Endothelial cell of umbilical vein (primary cell): ENCODE measurements at regions not wholly inside any gene's neighbourhood (a gene's known extent, or its start where the extent isn't known, plus 50 kb on each side); places are given as distances from the start of the nearest gene placed in this dataset.

Source experiments
- BruUV-seq: library from RNA; stranded (reverse); fragments of 400-500 nt; replicated peaks from 2 replicates; lab custom pipeline; 2021; lab: Mats Ljungman, UMichigan
- CTCF ChIA-PET: fragments of 300-600, 350-600 bp; sonication (Branson Sonifier 250); formaldehyde crosslinking; loops from one replicate; lab custom pipeline; 2021; ENCODE audit warnings: antibody characterized with exemption, inconsistent platforms; lab: Charles Lee
- POLR2A ChIA-PET: fragments of 300-600, 350-600 bp; sonication (Branson Sonifier 250); formaldehyde crosslinking; loops from one replicate; lab custom pipeline; 2021; ENCODE audit warnings: antibody characterized with exemption, inconsistent platforms; lab: Charles Lee
- DNase-seq: peaks from one replicate; pipeline ENCODE4 v3.0.0-alpha.2; 2011; ENCODE audit warnings: low read depth, low spot score
- FAIRE-seq: peaks from 2 replicates; lab custom pipeline; 2011; peaks lifted over from hg19 to GRCh38; lab: Jason Lieb, UNC
- H2AFZ ChIP-seq: 2 replicates; pipeline ENCODE4 v1.6.0; 2012; ENCODE audit warnings: low read depth, low read length, control low read depth, inconsistent platforms
- H3K27ac ChIP-seq: 2 replicates; pipeline ENCODE4 v1.5.1; 2011; ENCODE audit warnings: low read depth, mild to moderate bottlenecking, control low read depth, low read length, moderate library complexity; ENCODE audit not compliant: insufficient read depth
- H3K27me3 ChIP-seq, 2 experiments: 2 replicates each; pipeline versions ENCODE4 v1.6.0 to v1.6.1; 2011; ENCODE audit warnings: low read length in 2 of 2, mixed read lengths in 1 of 2; ENCODE audit not compliant: control insufficient read depth in 2 of 2, insufficient read depth in 2 of 2
- H3K36me3 ChIP-seq, 2 experiments: 2 replicates in 1 of 2; 3 replicates in 1 of 2; pipeline ENCODE4 v1.5.1; 2011; ENCODE audit warnings: low read length in 2 of 2, mild to moderate bottlenecking in 1 of 2, moderate library complexity in 1 of 2; ENCODE audit not compliant: control insufficient read depth in 2 of 2, insufficient read depth in 2 of 2; ENCODE audit errors: extremely low read depth in 1 of 2
- H3K4me1 ChIP-seq: 3 replicates; pipeline ENCODE4 v1.5.1; 2011; ENCODE audit warnings: mild to moderate bottlenecking, low read length; ENCODE audit not compliant: control insufficient read depth, insufficient read depth; ENCODE audit errors: extremely low read depth
- H3K4me2 ChIP-seq: 2 replicates; pipeline ENCODE4 v1.6.1; 2011; ENCODE audit warnings: low read length, control low read depth, mixed read lengths; ENCODE audit not compliant: insufficient read depth
- H3K4me3 ChIP-seq, 3 experiments: fragments of 200-600 bp in 1 of 3; sonication (generic), shearing (Covaris generic) in 1 of 3; replicated peaks in 1 of 3; 2 replicates each; pipeline ENCODE4 v1.5.1; 2011 to 2016; ENCODE audit warnings: control low read depth in 3 of 3, low read length in 3 of 3, mild to moderate bottlenecking in 2 of 3, inconsistent platforms in 1 of 3, low read depth in 1 of 3, moderate library complexity in 1 of 3; ENCODE audit not compliant: insufficient read depth in 1 of 3
- H3K79me2 ChIP-seq: 2 replicates; pipeline ENCODE4 v1.6.0; 2012; ENCODE audit warnings: low read length, inconsistent platforms; ENCODE audit not compliant: control insufficient read depth, insufficient read depth
- H3K9ac ChIP-seq: replicated peaks from 2 replicates; pipeline ENCODE3; 2011; ENCODE audit warnings: low read length, control low read depth; ENCODE audit not compliant: insufficient read depth; ENCODE audit errors: extremely low read depth
- H3K9me1 ChIP-seq: replicated peaks from 3 replicates; pipeline ENCODE4 v1.6.0; 2011; ENCODE audit warnings: mild to moderate bottlenecking, low read length; ENCODE audit not compliant: control insufficient read depth, insufficient read depth; ENCODE audit errors: extremely low read depth
- H3K9me3 ChIP-seq: replicated peaks from 2 replicates; pipeline ENCODE4 v1.5.1; 2012; ENCODE audit warnings: low read length, inconsistent platforms; ENCODE audit not compliant: control insufficient read depth, insufficient read depth
- H4K20me1 ChIP-seq: replicated peaks from 2 replicates; pipeline ENCODE3; 2011; ENCODE audit warnings: mild to moderate bottlenecking, low read length; ENCODE audit not compliant: control insufficient read depth, insufficient read depth; ENCODE audit errors: extremely low read depth
- CTCF ChIP-seq, 2 donors: IDR thresholded peaks; 1 replicate in 1 of 2; 2 replicates in 1 of 2; pipeline ENCODE4 v1.5.1; 2011; ENCODE audit warnings: low read length in 2 of 2, mild to moderate bottlenecking in 2 of 2, moderate library complexity in 2 of 2, control low read depth in 1 of 2, inconsistent platforms in 1 of 2, low read depth in 1 of 2; ENCODE audit not compliant: insufficient read depth in 1 of 2; ENCODE audit errors: extremely low read depth in 1 of 2
- FOS ChIP-seq: IDR thresholded peaks from 2 replicates; pipeline ENCODE4 v1.6.1; 2011; ENCODE audit warnings: mild to moderate bottlenecking, low read length, moderate library complexity, borderline replicate concordance; ENCODE audit not compliant: insufficient read depth
- MAX ChIP-seq: IDR thresholded peaks from 2 replicates; pipeline ENCODE4 v1.6.1; 2011; ENCODE audit not compliant: insufficient read depth, insufficient read length
- MYC ChIP-seq: IDR thresholded peaks from one replicate; pipeline ENCODE4 v1.6.1; 2011; ENCODE audit warnings: mild to moderate bottlenecking, low read depth, low read length
- POLR2A ChIP-seq: IDR thresholded peaks from 2 replicates; pipeline ENCODE4 v1.6.1; 2012; ENCODE audit warnings: low read depth, mild to moderate bottlenecking, control low read depth, low read length
- POLR2AphosphoS5 ChIP-seq: IDR thresholded peaks from 2 replicates; pipeline ENCODE4 v1.6.1; 2012; ENCODE audit warnings: low read depth, mild to moderate bottlenecking, control low read depth, low read length, moderate library complexity; ENCODE audit not compliant: insufficient read depth
- dilution Hi-C: fragments of 300-500 bp; cut with MboI; formaldehyde crosslinking; loops from one replicate; pipeline ENCODE4 v1.15.0; 2019; ENCODE audit warnings: low sequenced_read_pairs; ENCODE audit not compliant: extremely low pct_ligation_motif_present
- intact Hi-C: fragments of 100-400 bp; cut with micrococcal nuclease; formaldehyde crosslinking; loops from one replicate; pipeline ENCODE4 v1.10.0; 2022

GRCh38 chr1:88302843-88303486 is 381.1 kb upstream of the PKN2 start:
- TF ChIP-seq MAX (no peak), FOS (no peak), POLR2A (no peak), CTCF (IDR thresholded peaks at IDR 0.05; ENCODE audit: extremely low read depth in 1 of 2, insufficient read depth in 1 of 2, low read depth in 1 of 2, low read length in 2 of 2) (peak; percentile 11 to 14), MYC (no peak), POLR2AphosphoS5 (no peak)
- no TSS peak for BruUV-seq
- Histone ChIP-seq H2AFZ (no peak overlapping the region), H3K36me3 (no peaks in the 10 kb centered on the region), H3K9me1 (no peaks in the 10 kb centered on the region), H3K4me3 (no peak overlapping the region), H3K79me2 (no peaks in the 10 kb centered on the region), H3K4me2 (no peak overlapping the region), H3K9ac (no peak overlapping the region), H4K20me1 (no peaks in the 10 kb centered on the region), H3K27ac (no peak overlapping the region), H3K27me3 (peaks cover 4 to 13% of the 10 kb centered on the region in 2 experiments), H3K9me3 (no peaks in the 10 kb centered on the region), H3K4me1 (no peaks in the 10 kb centered on the region)
- ChIA-PET POLR2A (no interaction called here), CTCF (interaction anchor here (0.6 to 4.5 kb wide), 6 partner anchors 12 to 1011 kb away, joined by 3 to 49 read pairs (median 4); no protein-coding TSS in a partner anchor)
- dilution Hi-C loops (no loop called here), intact Hi-C loops (loop anchor here (1.0 to 2.0 kb wide), 3 partner anchors 123 to 1172 kb away; no protein-coding TSS in a partner anchor)
- DNase-seq (peak; percentile 53), FAIRE-seq (no peak)
